ENCODE measurements at regions not wholly inside any gene's neighbourhood (a gene's known extent, or its start where the extent isn't known, plus 50 kb on each side); places are given as distances from the start of the nearest gene placed in this dataset.
A peak's percentile ranks its signal among the peaks of the same experiment; 100 is the strongest.

GRCh38 chr9:17018540-17019196, 116.2 kb upstream of the CNTLN start:
- H3K36me3 ChIP-seq: no peaks in the 10 kb centered on the region
- TF ChIP-seq CTCF (IDR thresholded peaks at IDR 0.05): no peak
- no peak overlapping the region for H3K27ac ChIP-seq
- no peaks in the 10 kb centered on the region for H3K27me3 ChIP-seq
- DNase-seq (ENCODE audit: low spot score): no peak
- peaks cover 0 to 2% of the 10 kb centered on the region in 2 donors for H3K9me3 ChIP-seq
- no peak overlapping the region for H3K4me3 ChIP-seq
- H3K4me1 ChIP-seq: no peaks in the 10 kb centered on the region

GRCh38 chr9:17017931-17018491, 116.8 kb upstream of the CNTLN start:
- Histone ChIP-seq H3K27ac (no peak overlapping the region), H3K36me3 (no peaks in the 10 kb centered on the region), H3K9me3 (no peaks in the 10 kb centered on the region), H3K4me3 (no peak overlapping the region), H3K4me1 (no peaks in the 10 kb centered on the region), H3K27me3 (no peaks in the 10 kb centered on the region)
- no peak for TF ChIP-seq CTCF (IDR thresholded peaks at IDR 0.05)
- peak; percentile 66 for DNase-seq (ENCODE audit: low spot score)

GRCh38 chr9:17013891-17014290, 120.9 kb upstream of the CNTLN start:
- Histone ChIP-seq H3K36me3 (no peaks in the 10 kb centered on the region), H3K4me1 (no peaks in the 10 kb centered on the region), H3K4me3 (no peak overlapping the region), H3K9me3 (no peaks in the 10 kb centered on the region), H3K27me3 (no peaks in the 10 kb centered on the region), H3K27ac (no peak overlapping the region)
- no peak for DNase-seq (ENCODE audit: low spot score)
- TF ChIP-seq CTCF (IDR thresholded peaks at IDR 0.05): no peak

GRCh38 chr9:17013010-17013409, 121.8 kb upstream of the CNTLN start:
- H3K9me3 ChIP-seq: no peaks in the 10 kb centered on the region
- no peak for TF ChIP-seq CTCF (IDR thresholded peaks at IDR 0.05)
- no peak overlapping the region for H3K27ac ChIP-seq
- H3K27me3 ChIP-seq: no peaks in the 10 kb centered on the region
- no peaks in the 10 kb centered on the region for H3K4me1 ChIP-seq
- no peak for DNase-seq (ENCODE audit: low spot score)
- H3K36me3 ChIP-seq: no peaks in the 10 kb centered on the region
- no peak overlapping the region for H3K4me3 ChIP-seq

GRCh38 chr9:17011880-17012279, 123.0 kb upstream of the CNTLN start:
- no peaks in the 10 kb centered on the region for H3K4me1 ChIP-seq
- H3K27me3 ChIP-seq: no peaks in the 10 kb centered on the region
- H3K4me3 ChIP-seq: no peak overlapping the region
- no peak overlapping the region for H3K27ac ChIP-seq
- H3K36me3 ChIP-seq: no peaks in the 10 kb centered on the region
- DNase-seq (ENCODE audit: low spot score): no peak
- no peaks in the 10 kb centered on the region for H3K9me3 ChIP-seq
- TF ChIP-seq CTCF (IDR thresholded peaks at IDR 0.05): no peak

GRCh38 chr9:17009071-17009470, 125.8 kb upstream of the CNTLN start:
- Histone ChIP-seq H3K4me3 (no peak overlapping the region), H3K36me3 (no peaks in the 10 kb centered on the region), H3K9me3 (no peaks in the 10 kb centered on the region), H3K4me1 (no peaks in the 10 kb centered on the region), H3K27ac (no peak overlapping the region), H3K27me3 (no peaks in the 10 kb centered on the region)
- TF ChIP-seq CTCF (IDR thresholded peaks at IDR 0.05): no peak
- DNase-seq (ENCODE audit: low spot score): no peak
